ENCODE measurements at regions not wholly inside any gene's neighbourhood (a gene's known extent, or its start where the extent isn't known, plus 50 kb on each side); places are given as distances from the start of the nearest gene placed in this dataset.

GRCh38 chr5:33258553-33258952, 182.2 kb upstream of the TARS1 start:
- DNase-seq = no peak

GRCh38 chr5:33260098-33260497, 180.7 kb upstream of the TARS1 start:
- DNase-seq = no peak

- no peak for DNase-seq
Measured at GRCh38 chr5:33261305-33261704, 179.5 kb upstream of the TARS1 start.

GRCh38 chr5:33261747-33262146, 179.0 kb upstream of the TARS1 start:
- no peak for DNase-seq

- no peak for DNase-seq
Measured at GRCh38 chr5:33267801-33268200, 173.0 kb upstream of the TARS1 start.

GRCh38 chr5:33268374-33268773, 172.4 kb upstream of the TARS1 start:
- DNase-seq = no peak

GRCh38 chr5:33270671-33271070, 170.1 kb upstream of the TARS1 start:
- no peak for DNase-seq

- no peak for DNase-seq
Measured at GRCh38 chr5:33271606-33272005, 169.2 kb upstream of the TARS1 start.

- DNase-seq = no peak
Measured at GRCh38 chr5:33272288-33272687, 168.5 kb upstream of the TARS1 start.

GRCh38 chr5:33273985-33274384, 166.8 kb upstream of the TARS1 start:
- DNase-seq = no peak

- no peak for DNase-seq
Measured at GRCh38 chr5:33275391-33275790, 165.4 kb upstream of the TARS1 start.

- DNase-seq = no peak
Measured at GRCh38 chr5:33275921-33276627, 164.7 kb upstream of the TARS1 start.

GRCh38 chr5:33276628-33276950, 164.2 kb upstream of the TARS1 start:
- DNase-seq = no peak

- DNase-seq = no peak
Measured at GRCh38 chr5:33277061-33277650, 163.6 kb upstream of the TARS1 start.

GRCh38 chr5:33281431-33281843, 159.3 kb upstream of the TARS1 start:
- DNase-seq = no peak

GRCh38 chr5:33282157-33282556, 158.6 kb upstream of the TARS1 start:
- no peak for DNase-seq

- no peak for DNase-seq
Measured at GRCh38 chr5:33282696-33283095, 158.1 kb upstream of the TARS1 start.

- DNase-seq = no peak
Measured at GRCh38 chr5:33283243-33283642, 157.5 kb upstream of the TARS1 start.

GRCh38 chr5:33284681-33285080, 156.1 kb upstream of the TARS1 start:
- no peak for DNase-seq

GRCh38 chr5:33287242-33287641, 153.5 kb upstream of the TARS1 start:
- DNase-seq = no peak

- no peak for DNase-seq
Measured at GRCh38 chr5:33291216-33292000, 149.4 kb upstream of the TARS1 start.

GRCh38 chr5:33297760-33298216, 143.0 kb upstream of the TARS1 start:
- DNase-seq = no peak

- no peak for DNase-seq
Measured at GRCh38 chr5:33299621-33300208, 141.1 kb upstream of the TARS1 start.
